ENCODE measurements at regions not wholly inside any gene's neighbourhood (a gene's known extent, or its start where the extent isn't known, plus 50 kb on each side); places are given as distances from the start of the nearest gene placed in this dataset.
A peak's percentile ranks its signal among the peaks of the same experiment; 100 is the strongest.

GRCh38 chr4:11232015-11232414 lies 196.7 kb downstream of the HS3ST1 start:
- peaks cover 4% of the 10 kb centered on the region for H3K9me3 Mint-ChIP-seq (ENCODE audit: low read depth)

GRCh38 chr4:11230866-11231265 lies 197.8 kb downstream of the HS3ST1 start:
- no peak for TF ChIP-seq CTCF (IDR thresholded peaks at IDR 0.05; ENCODE audit: unreplicated experiment)
- H3K9me3 Mint-ChIP-seq (ENCODE audit: low read depth): peaks cover 4% of the 10 kb centered on the region
- peaks cover 35% of the 10 kb centered on the region for H3K27me3 Mint-ChIP-seq
- DNase-seq (ENCODE audit: low spot score, unreplicated experiment): no peak
- peaks cover 6% of the 10 kb centered on the region for H3K4me1 Mint-ChIP-seq (ENCODE audit: low read depth)
- peaks cover 4% of the 10 kb centered on the region for H3K36me3 Mint-ChIP-seq (ENCODE audit: insufficient read depth)
- H3K27ac Mint-ChIP-seq: no peak overlapping the region
- H3K4me3 Mint-ChIP-seq (ENCODE audit: low read depth): no peak overlapping the region

More at GRCh38 chr4:11232015-11232414, 196.7 kb downstream of the HS3ST1 start:
- Mint-ChIP-seq H3K4me3 (ENCODE audit: low read depth) (no peak overlapping the region), H3K4me1 (ENCODE audit: low read depth) (peaks cover 6% of the 10 kb centered on the region), H3K27me3 (peaks cover 26% of the 10 kb centered on the region), H3K36me3 (ENCODE audit: insufficient read depth) (peaks cover 4% of the 10 kb centered on the region), H3K27ac (no peak overlapping the region)
- no peak for TF ChIP-seq CTCF (IDR thresholded peaks at IDR 0.05; ENCODE audit: unreplicated experiment)
- DNase-seq (ENCODE audit: low spot score, unreplicated experiment): no peak

GRCh38 chr4:11228530-11228929 lies 200.2 kb downstream of the HS3ST1 start:
- peaks cover 1% of the 10 kb centered on the region for H3K36me3 Mint-ChIP-seq (ENCODE audit: insufficient read depth)
- no peak for TF ChIP-seq CTCF (IDR thresholded peaks at IDR 0.05; ENCODE audit: unreplicated experiment)
- H3K27me3 Mint-ChIP-seq: peaks cover 43% of the 10 kb centered on the region
- no peak for DNase-seq (ENCODE audit: low spot score, unreplicated experiment)
- no peak overlapping the region for H3K4me3 Mint-ChIP-seq (ENCODE audit: low read depth)
- peaks cover 20% of the 10 kb centered on the region for H3K4me1 Mint-ChIP-seq (ENCODE audit: low read depth)
- no peak overlapping the region for H3K27ac Mint-ChIP-seq
- H3K9me3 Mint-ChIP-seq (ENCODE audit: low read depth): no peaks in the 10 kb centered on the region

GRCh38 chr4:11223311-11223710 lies 205.4 kb downstream of the HS3ST1 start:
- no peaks in the 10 kb centered on the region for H3K9me3 Mint-ChIP-seq (ENCODE audit: low read depth)
- peaks cover 23% of the 10 kb centered on the region for H3K4me1 Mint-ChIP-seq (ENCODE audit: low read depth)
- no peak overlapping the region for H3K27ac Mint-ChIP-seq
- H3K4me3 Mint-ChIP-seq (ENCODE audit: low read depth): no peak overlapping the region
- DNase-seq (ENCODE audit: low spot score, unreplicated experiment): no peak
- H3K27me3 Mint-ChIP-seq: peaks cover 41% of the 10 kb centered on the region
- no peaks in the 10 kb centered on the region for H3K36me3 Mint-ChIP-seq (ENCODE audit: insufficient read depth)
- TF ChIP-seq CTCF (IDR thresholded peaks at IDR 0.05; ENCODE audit: unreplicated experiment): no peak

GRCh38 chr4:11218692-11219091 lies 210.0 kb downstream of the HS3ST1 start:
- peaks cover 10% of the 10 kb centered on the region for H3K9me3 Mint-ChIP-seq (ENCODE audit: low read depth)
- no peaks in the 10 kb centered on the region for H3K36me3 Mint-ChIP-seq (ENCODE audit: insufficient read depth)
- peaks cover 21% of the 10 kb centered on the region for H3K4me1 Mint-ChIP-seq (ENCODE audit: low read depth)
- TF ChIP-seq CTCF (IDR thresholded peaks at IDR 0.05; ENCODE audit: unreplicated experiment): peak; percentile 29
- H3K27me3 Mint-ChIP-seq: peaks cover 17% of the 10 kb centered on the region
- no peak overlapping the region for H3K27ac Mint-ChIP-seq
- DNase-seq (ENCODE audit: low spot score, unreplicated experiment): no peak
- H3K4me3 Mint-ChIP-seq (ENCODE audit: low read depth): no peak overlapping the region

Data from progenitor cell of endocrine pancreas (in vitro differentiated cells).